Left hindlimb (tissue), 1 donor: ENCODE measurements at regions not wholly inside any gene's neighbourhood (a gene's known extent, or its start where the extent isn't known, plus 50 kb on each side); places are given as distances from the start of the nearest gene placed in this dataset.
"Not testable (repeated sequence)": the region's sequence is repeated elsewhere in the genome, so short reads cannot be mapped to it uniquely, and the experiment has no call there.

ENCODE experiments used
- DNase-seq: peaks from one replicate; pipeline ENCODE4 v3.0.0-alpha.2; 2018

- peak; percentile 45 for DNase-seq
These were observed 394.4 kb upstream of the CHRM3 start for GRCh38 chr1:238991765-238992495.

DNA sequence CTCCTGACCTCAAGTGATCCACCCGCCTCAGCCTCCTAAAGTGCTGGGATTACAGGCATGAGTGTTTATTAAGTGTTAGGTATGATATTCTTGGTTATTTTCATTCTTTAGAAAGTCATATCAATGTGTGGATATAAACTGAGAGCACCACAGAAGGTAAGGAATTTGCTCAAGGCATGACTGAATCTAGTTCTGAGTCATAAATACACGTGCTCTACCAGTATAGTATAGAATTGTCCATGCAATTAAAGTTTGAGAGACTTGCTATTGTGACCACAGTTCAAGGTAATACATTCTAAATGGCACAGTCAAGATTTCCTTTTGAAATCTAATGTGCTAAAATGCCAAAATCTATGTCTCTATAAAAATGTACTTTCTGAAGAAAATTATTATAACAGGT is 401.1 kb upstream of the CHRM3 start:
- no peak for DNase-seq

- no peak for DNase-seq
These were observed 403.6 kb upstream of the CHRM3 start for GRCh38 chr1:238982736-238983135.

GRCh38 chr1:238981317-238981933 is 404.9 kb upstream of the CHRM3 start:
- DNase-seq, result no peak

DNA sequence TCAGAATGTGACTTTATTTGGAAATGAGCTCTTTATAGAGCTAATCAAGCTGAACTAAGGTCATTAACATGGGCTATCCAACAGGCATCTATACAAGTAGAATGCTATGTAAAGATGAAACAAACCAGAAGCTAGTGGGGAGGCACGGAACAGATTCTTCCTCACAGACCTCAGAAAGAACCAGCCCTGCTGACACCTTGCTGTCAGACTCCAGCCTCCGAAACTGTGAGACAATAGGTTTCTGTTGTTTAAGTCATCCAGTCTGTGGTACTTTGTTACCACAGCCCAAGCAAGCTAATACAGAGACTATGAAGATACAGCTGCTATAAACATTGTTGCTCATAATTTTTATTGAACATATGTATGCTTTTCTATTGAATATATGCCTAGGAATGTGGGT is 406.3 kb upstream of the CHRM3 start:
- no peak for DNase-seq

DNA sequence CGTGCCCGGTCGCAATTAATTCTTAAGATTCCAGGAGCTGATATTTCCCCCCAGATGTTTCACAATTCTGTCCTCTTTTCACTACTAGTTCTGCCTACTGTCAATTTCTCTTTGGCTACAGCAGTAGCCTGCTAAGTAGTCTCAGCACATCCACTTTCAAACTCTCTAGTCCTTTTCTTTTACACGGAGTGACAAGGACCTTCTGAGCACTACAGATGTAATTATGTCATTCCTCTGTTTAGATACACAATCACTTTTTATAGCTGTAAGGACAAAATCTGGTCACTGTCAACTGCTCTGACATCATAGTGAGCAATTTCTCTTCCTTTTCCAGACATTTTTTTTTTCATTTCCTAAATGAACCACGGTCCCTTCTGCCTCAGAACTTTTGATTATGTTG is 421.7 kb upstream of the CHRM3 start:
- DNase-seq, result no peak

GRCh38 chr1:238962941-238963340 is 423.4 kb upstream of the CHRM3 start:
- DNase-seq, result no peak

DNA sequence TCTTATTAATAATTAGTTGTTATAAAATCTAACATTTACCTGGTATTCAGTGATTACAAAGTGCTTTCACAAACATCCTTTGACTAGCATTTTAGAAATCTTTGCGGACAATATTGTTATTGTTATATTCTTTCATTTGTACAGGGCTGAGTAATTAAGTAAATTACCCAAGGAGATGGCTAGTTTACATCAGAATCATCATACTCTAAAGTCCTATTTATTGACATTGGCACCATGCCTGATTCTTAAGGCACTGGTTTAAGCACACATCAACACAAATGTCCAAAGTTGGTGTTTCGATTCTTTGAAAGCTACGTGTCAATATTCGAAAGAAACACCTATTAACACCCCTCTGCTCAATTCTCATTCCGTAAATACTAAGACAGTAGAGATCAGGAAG is 424.6 kb upstream of the CHRM3 start:
- DNase-seq, result no peak

DNA sequence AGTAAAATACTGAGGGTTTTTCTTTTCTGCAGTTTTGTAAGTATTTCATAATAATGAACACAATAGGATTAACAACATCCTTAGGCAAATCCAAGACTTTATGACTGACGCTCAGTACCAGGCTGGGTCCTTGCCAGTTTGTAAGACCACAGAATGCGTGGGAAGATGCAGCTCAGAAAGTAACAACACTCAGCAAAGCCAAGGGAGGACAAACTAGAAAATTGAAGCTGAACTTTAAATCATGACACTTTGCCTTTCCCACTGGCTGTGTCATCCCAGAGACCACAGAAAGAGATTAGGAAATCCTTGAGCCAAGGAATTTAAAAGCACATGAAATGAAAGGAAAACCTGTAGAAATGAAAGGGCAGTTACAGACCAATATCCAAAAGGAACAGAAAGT is 426.3 kb upstream of the CHRM3 start:
- peak; percentile 28 for DNase-seq

- no peak for DNase-seq
These were observed 430.4 kb upstream of the CHRM3 start for GRCh38 chr1:238955934-238956333.

GRCh38 chr1:238954865-238955264 is 431.5 kb upstream of the CHRM3 start:
- DNase-seq, result no peak

- DNase-seq, result no peak
These were observed 432.8 kb upstream of the CHRM3 start for GRCh38 chr1:238953448-238954010.

DNA sequence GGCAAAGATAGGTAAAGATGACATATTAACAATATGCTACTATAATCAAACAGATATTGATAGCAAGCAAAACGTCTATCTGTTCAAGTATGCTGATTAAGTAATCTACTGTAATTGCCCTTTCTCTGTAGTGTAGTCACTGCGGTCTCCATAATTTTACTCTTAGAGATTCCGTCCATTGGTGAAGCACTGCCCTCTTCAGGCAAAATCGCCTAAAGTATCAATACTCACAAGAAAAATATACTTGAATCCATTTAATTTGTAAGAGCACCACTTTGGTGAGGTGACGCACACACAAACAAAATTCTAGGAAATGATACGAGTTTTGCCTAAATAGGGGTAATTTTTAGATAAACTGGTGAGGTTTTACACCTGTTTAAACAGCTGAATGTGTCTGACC is 434.6 kb upstream of the CHRM3 start:
- no peak for DNase-seq

GRCh38 chr1:238950784-238951183 is 435.6 kb upstream of the CHRM3 start:
- DNase-seq, result no peak

DNA sequence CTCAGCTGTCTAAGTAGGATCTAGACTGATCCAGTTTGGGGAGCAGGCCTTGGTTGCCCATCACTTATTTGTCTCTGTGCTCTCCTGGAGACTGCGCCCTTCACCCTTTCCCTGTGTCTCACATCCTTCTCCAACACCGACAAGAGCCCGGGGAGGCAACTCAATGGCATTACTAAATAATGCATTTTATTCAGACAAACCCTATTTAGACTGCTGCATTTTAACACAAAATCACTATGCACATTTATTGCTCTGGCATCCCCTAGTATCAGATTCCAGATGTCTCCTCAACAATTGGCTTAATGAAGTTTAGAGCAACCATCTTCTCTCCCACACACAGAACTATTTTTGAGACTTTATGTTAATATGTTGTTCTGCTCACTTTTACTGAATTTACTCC is 436.4 kb upstream of the CHRM3 start:
- DNase-seq, result no peak

DNA sequence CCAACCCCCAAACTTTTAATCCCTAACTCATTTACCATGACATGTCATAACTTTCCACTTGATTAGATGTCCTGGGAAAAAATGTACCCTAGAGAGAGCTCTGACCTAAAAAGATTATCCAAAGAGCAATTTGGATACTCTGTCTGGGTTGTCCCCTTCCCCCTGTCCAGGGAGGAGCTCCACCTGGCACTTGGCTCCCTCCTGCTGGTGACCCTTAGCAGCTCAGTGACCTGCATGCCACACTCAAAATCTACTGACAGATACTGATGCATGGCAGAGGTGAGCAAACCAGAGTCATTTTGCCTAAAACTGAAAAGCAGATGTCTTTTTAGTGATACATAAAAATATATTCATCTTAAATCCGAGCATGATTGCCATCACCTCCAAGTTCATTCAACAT is 442.3 kb upstream of the CHRM3 start:
- DNase-seq, result no peak

DNA sequence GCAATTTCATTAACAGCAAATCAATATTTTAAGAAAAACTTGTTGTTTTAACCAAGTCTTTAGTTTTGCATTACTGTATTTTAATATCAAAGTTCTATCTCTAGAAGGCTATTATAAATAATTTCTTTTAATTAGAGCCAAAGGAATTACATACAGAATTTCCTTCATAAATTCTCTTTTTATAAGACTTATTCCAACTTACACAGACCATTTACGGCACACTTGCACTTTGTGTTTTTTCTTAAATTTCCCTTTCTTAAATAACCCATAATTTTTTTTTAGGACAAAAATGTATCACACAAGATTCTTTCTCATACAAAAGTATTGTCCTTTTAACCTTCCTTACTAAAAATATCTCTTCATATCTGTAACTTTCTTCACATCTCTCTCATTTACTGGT is 458.5 kb upstream of the CHRM3 start:
- no peak for DNase-seq

GRCh38 chr1:238916828-238917227 is 469.5 kb upstream of the CHRM3 start:
- no peak for DNase-seq

DNA sequence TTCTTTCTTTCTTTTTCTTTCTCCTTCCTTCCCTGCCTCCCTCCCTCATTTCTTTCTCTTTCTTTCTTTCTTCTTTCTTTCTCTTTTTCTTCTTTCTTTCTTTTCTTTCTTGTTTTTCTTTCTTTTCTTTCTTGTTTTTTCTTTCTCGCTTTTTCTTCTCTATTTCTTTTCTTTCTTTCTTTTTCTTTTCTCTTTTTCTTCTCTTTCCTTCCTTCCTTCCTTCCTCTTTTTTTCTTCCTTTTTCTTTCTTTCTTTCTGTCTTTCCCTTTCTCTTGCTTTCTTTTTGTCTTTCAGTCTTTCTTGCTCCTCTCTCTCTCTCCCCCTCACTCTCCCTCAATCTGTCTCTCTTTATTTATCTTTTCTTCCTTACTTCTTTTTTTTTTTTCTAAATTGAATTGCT is 472.0 kb upstream of the CHRM3 start:
- DNase-seq, result no peak

- no peak for DNase-seq
These were observed 473.2 kb upstream of the CHRM3 start for GRCh38 chr1:238913210-238913609.

- no peak for DNase-seq
These were observed 474.2 kb upstream of the CHRM3 start for GRCh38 chr1:238912148-238912547.

GRCh38 chr1:238902752-238903151 is 483.6 kb upstream of the CHRM3 start:
- not testable (repeated sequence) for DNase-seq

- DNase-seq, result no peak
These were observed 486.0 kb upstream of the CHRM3 start for GRCh38 chr1:238900334-238900865.

DNA sequence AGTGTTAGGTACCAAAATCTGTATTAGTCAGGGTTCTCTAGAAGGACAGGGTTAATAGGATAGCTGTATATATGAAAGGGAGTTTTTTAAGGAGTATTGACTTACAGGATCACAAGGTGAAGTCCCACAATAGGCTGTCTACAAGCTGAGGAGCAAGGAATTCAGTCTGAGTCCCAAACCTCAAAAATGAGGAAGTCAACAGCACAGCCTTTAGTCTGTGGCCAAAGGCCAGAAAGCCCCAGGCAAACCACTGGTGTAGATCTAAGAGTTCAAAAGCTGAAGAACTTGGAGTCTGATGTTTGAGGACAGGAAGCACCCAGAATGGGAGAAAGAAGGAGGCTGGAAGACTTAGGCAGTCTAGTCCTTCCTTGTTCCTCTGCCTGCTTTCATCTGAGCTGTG is 487.5 kb upstream of the CHRM3 start:
- no peak for DNase-seq
